ENCODE measurements at regions not wholly inside any gene's neighbourhood (a gene's known extent, or its start where the extent isn't known, plus 50 kb on each side); places are given as distances from the start of the nearest gene placed in this dataset.

- no peak for DNase-seq (ENCODE audit: extremely low read depth, low read depth)
- TF ChIP-seq, protein P1, sequence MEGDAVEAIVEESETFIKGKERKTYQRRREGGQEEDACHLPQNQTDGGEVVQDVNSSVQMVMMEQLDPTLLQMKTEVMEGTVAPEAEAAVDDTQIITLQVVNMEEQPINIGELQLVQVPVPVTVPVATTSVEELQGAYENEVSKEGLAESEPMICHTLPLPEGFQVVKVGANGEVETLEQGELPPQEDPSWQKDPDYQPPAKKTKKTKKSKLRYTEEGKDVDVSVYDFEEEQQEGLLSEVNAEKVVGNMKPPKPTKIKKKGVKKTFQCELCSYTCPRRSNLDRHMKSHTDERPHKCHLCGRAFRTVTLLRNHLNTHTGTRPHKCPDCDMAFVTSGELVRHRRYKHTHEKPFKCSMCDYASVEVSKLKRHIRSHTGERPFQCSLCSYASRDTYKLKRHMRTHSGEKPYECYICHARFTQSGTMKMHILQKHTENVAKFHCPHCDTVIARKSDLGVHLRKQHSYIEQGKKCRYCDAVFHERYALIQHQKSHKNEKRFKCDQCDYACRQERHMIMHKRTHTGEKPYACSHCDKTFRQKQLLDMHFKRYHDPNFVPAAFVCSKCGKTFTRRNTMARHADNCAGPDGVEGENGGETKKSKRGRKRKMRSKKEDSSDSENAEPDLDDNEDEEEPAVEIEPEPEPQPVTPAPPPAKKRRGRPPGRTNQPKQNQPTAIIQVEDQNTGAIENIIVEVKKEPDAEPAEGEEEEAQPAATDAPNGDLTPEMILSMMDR (IDR thresholded peaks at IDR 0.05; ENCODE audit: low read depth, low read length), result no peak
Measured at GRCh38 chr2:239846789-239847676, 178.1 kb downstream of the NDUFA10 start.

DNA sequence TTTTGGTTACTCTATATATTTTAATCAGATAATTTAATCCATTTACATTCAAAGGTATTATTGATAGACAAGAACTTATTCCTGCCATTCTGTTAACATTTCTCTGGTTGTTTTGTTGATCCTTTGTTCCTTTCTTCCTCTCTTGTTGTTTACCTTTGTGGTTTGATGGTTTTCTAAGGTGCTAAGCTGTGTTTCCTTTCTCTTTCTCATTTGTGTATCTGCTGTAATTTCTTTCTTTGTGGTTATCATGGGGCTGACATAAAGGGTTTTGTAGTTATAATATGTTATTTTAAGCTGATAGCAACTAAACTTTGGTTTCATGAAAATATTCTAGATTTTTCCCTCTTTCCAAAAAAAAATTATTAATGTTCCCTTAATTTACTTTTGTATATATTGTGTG, 179.2 kb downstream of the NDUFA10 start:
- no peak for DNase-seq (ENCODE audit: extremely low read depth, low read depth)
- TF ChIP-seq, protein P1 (IDR thresholded peaks at IDR 0.05; ENCODE audit: low read depth, low read length), result no peak

GRCh38 chr2:239839306-239839705, 185.8 kb downstream of the NDUFA10 start:
- TF ChIP-seq, protein P1 (IDR thresholded peaks at IDR 0.05; ENCODE audit: low read depth, low read length), result no peak
- no peak for DNase-seq (ENCODE audit: extremely low read depth, low read depth)

- TF ChIP-seq, protein P1 (IDR thresholded peaks at IDR 0.05; ENCODE audit: low read depth, low read length), result no peak
- DNase-seq (ENCODE audit: extremely low read depth, low read depth), result no peak
Measured at GRCh38 chr2:239836021-239836765, 188.9 kb downstream of the NDUFA10 start.

- no peak for DNase-seq (ENCODE audit: extremely low read depth, low read depth)
- TF ChIP-seq, protein P1 (IDR thresholded peaks at IDR 0.05; ENCODE audit: low read depth, low read length), result no peak
Measured at GRCh38 chr2:239835056-239835455, 190.1 kb downstream of the NDUFA10 start.

GRCh38 chr2:239834143-239834542, 191.0 kb downstream of the NDUFA10 start:
- no peak for DNase-seq (ENCODE audit: extremely low read depth, low read depth)
- TF ChIP-seq, protein P1 (IDR thresholded peaks at IDR 0.05; ENCODE audit: low read depth, low read length), result no peak
